GM23338 (cell line): ENCODE measurements at regions not wholly inside any gene's neighbourhood (a gene's known extent, or its start where the extent isn't known, plus 50 kb on each side); places are given as distances from the start of the nearest gene placed in this dataset.

Experiments used
- CREB1 ChIP-seq: fragments of 250-450 bp; sonication (Bioruptor Pico); IDR thresholded peaks from 2 replicates; pipeline ENCODE4 v1.5.0; 2020; ENCODE audit warnings: low read depth, mild to moderate bottlenecking, moderate library complexity
- EZH2 ChIP-seq: fragments of 200-600 bp; sonication (generic); IDR thresholded peaks from one replicate; pipeline ENCODE4 v1.8.0; 2017; ENCODE audit warnings: antibody characterized with exemption, mild to moderate bottlenecking, low read depth; ENCODE audit not compliant: unreplicated experiment
- EZH2phosphoT487 ChIP-seq: fragments of 200-600 bp; sonication (generic); IDR thresholded peaks from one replicate; pipeline ENCODE4 v1.8.1; 2018; ENCODE audit warnings: antibody characterized with exemption; ENCODE audit not compliant: unreplicated experiment
- NANOG ChIP-seq: IDR thresholded peaks from 2 replicates; pipeline ENCODE4 v1.6.1; 2016; ENCODE audit warnings: antibody characterized with exemption, borderline replicate concordance
- POLR2AphosphoS5 ChIP-seq: IDR thresholded peaks from 2 replicates; pipeline ENCODE4 v1.6.1; 2016; ENCODE audit warnings: antibody characterized with exemption, low read depth
- STAT1 ChIP-seq: IDR thresholded peaks from one replicate; pipeline ENCODE4 v1.6.1; 2016; ENCODE audit warnings: antibody characterized with exemption; ENCODE audit not compliant: unreplicated experiment
- TF ChIP-seq, protein P1 (sequence below), 2 experiments: fragments of 200-600 bp in 1 of 2; sonication (generic) in 1 of 2; conservative IDR thresholded peaks; 2 replicates each; pipeline versions ENCODE4 v1.5.1 to v1.6.1; 2016 to 2017; ENCODE audit warnings: antibody characterized with exemption in 2 of 2, low read depth in 2 of 2, mild to moderate bottlenecking in 2 of 2, moderate library complexity in 1 of 2
- TF ChIP-seq, protein P2 (sequence below): IDR thresholded peaks from one replicate; pipeline ENCODE4 v1.6.1; 2018; ENCODE audit warnings: antibody characterized with exemption; ENCODE audit not compliant: unreplicated experiment

DNA sequence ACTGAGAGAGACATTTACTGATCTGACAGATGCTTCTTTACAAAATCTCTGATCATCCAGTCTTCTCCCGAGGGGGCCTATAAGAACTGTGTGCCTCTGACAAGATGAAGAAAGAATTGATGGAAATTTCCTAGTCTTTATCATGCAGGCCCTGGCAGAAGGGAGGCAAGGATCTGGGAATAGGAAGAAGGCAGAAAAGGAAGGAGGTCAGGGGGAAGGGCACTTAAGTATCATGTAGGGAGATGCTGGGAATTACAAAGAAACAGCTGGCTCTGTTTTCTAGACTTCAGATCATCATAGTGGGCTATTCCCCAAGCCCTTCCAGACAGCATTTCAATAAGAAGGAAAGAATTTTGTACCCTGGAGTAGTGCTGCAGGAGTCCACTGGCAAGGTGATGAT lies 243.3 kb upstream of the MOCS1 start:
- TF ChIP-seq CREB1 (CRISPR knock-in tag) (no peak), POLR2AphosphoS5 (no peak), EZH2 (no peak), EZH2phosphoT487 (no peak), STAT1 (no peak), NANOG (no peak)
- TF ChIP-seq, protein P1, sequence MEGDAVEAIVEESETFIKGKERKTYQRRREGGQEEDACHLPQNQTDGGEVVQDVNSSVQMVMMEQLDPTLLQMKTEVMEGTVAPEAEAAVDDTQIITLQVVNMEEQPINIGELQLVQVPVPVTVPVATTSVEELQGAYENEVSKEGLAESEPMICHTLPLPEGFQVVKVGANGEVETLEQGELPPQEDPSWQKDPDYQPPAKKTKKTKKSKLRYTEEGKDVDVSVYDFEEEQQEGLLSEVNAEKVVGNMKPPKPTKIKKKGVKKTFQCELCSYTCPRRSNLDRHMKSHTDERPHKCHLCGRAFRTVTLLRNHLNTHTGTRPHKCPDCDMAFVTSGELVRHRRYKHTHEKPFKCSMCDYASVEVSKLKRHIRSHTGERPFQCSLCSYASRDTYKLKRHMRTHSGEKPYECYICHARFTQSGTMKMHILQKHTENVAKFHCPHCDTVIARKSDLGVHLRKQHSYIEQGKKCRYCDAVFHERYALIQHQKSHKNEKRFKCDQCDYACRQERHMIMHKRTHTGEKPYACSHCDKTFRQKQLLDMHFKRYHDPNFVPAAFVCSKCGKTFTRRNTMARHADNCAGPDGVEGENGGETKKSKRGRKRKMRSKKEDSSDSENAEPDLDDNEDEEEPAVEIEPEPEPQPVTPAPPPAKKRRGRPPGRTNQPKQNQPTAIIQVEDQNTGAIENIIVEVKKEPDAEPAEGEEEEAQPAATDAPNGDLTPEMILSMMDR (conservative IDR thresholded peaks at IDR 0.05; ENCODE audit: low read depth in 2 of 2): no peak
- TF ChIP-seq, protein P2, sequence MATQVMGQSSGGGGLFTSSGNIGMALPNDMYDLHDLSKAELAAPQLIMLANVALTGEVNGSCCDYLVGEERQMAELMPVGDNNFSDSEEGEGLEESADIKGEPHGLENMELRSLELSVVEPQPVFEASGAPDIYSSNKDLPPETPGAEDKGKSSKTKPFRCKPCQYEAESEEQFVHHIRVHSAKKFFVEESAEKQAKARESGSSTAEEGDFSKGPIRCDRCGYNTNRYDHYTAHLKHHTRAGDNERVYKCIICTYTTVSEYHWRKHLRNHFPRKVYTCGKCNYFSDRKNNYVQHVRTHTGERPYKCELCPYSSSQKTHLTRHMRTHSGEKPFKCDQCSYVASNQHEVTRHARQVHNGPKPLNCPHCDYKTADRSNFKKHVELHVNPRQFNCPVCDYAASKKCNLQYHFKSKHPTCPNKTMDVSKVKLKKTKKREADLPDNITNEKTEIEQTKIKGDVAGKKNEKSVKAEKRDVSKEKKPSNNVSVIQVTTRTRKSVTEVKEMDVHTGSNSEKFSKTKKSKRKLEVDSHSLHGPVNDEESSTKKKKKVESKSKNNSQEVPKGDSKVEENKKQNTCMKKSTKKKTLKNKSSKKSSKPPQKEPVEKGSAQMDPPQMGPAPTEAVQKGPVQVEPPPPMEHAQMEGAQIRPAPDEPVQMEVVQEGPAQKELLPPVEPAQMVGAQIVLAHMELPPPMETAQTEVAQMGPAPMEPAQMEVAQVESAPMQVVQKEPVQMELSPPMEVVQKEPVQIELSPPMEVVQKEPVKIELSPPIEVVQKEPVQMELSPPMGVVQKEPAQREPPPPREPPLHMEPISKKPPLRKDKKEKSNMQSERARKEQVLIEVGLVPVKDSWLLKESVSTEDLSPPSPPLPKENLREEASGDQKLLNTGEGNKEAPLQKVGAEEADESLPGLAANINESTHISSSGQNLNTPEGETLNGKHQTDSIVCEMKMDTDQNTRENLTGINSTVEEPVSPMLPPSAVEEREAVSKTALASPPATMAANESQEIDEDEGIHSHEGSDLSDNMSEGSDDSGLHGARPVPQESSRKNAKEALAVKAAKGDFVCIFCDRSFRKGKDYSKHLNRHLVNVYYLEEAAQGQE: no peak
